ENCODE measurements at regions not wholly inside any gene's neighbourhood (a gene's known extent, or its start where the extent isn't known, plus 50 kb on each side); places are given as distances from the start of the nearest gene placed in this dataset.

DNA sequence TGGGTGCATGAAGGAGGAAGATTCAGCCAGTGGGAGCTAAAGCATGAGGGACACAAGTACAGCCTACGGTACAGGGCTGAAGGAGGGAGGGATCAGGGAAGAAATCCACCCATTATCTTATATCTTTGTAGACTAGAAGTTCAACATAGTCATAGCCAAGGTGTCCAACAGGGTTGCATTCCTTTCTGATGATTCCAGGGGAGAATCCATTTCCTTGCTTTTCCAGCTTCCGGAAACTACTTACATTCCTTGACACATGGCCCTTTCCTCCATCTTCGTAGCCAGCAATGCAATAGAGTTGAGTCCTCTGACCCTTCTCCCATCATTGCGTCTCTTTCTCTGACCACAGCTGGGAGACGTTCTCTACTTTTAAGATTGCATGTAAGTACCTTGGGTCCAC, 471.0 kb upstream of the SEMA6D start:
- TF ChIP-seq, protein P1, sequence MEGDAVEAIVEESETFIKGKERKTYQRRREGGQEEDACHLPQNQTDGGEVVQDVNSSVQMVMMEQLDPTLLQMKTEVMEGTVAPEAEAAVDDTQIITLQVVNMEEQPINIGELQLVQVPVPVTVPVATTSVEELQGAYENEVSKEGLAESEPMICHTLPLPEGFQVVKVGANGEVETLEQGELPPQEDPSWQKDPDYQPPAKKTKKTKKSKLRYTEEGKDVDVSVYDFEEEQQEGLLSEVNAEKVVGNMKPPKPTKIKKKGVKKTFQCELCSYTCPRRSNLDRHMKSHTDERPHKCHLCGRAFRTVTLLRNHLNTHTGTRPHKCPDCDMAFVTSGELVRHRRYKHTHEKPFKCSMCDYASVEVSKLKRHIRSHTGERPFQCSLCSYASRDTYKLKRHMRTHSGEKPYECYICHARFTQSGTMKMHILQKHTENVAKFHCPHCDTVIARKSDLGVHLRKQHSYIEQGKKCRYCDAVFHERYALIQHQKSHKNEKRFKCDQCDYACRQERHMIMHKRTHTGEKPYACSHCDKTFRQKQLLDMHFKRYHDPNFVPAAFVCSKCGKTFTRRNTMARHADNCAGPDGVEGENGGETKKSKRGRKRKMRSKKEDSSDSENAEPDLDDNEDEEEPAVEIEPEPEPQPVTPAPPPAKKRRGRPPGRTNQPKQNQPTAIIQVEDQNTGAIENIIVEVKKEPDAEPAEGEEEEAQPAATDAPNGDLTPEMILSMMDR (IDR thresholded peaks at IDR 0.05; ENCODE audit: borderline replicate concordance, extremely low read depth, insufficient read depth): no peak
- Histone ChIP-seq H3K4me3 (ENCODE audit: low read length in 3 of 3) (no peak overlapping the region), H3K36me3 (ENCODE audit: control insufficient read depth in 2 of 3, insufficient read depth in 3 of 3, low read length in 3 of 3) (no peaks in the 10 kb centered on the region), H3K27me3 (ENCODE audit: control insufficient read depth, insufficient read depth, low read length) (no peaks in the 10 kb centered on the region), H3K4me1 (ENCODE audit: control insufficient read depth in 2 of 3, insufficient read depth in 2 of 3, low read depth in 1 of 3, low read length in 3 of 3) (no peaks in the 10 kb centered on the region), H3K9ac (ENCODE audit: low read length in 3 of 3) (no peak overlapping the region), H3K9me3 (ENCODE audit: control insufficient read depth in 2 of 3, insufficient read depth in 1 of 3, low read length in 3 of 3) (no peaks in the 10 kb centered on the region), H3K27ac (ENCODE audit: low read depth in 2 of 2, low read length in 2 of 2) (no peak overlapping the region)
- intact Hi-C loops (cut with DNase I): no loop called here
- no peak for DNase-seq
- FAIRE-seq: no peak

DNA sequence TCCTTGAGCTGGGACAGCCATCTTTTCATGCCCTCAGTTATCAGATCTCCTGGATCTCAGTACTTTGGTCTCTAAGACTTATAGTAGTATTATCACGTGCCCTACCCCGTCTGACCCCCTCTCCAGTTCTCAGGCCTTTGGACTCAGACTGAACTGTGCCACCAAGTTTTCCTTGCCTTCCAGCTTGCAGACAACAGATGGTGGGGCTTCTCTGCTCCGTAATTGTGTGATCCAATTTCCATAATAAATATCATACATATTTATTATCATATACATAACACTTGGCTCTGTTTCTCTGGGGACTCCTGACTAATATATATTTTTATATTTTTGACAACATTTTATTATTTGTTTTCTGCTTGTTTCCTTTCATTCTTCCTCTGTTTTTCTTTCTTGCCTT, 458.8 kb upstream of the SEMA6D start:
- Histone ChIP-seq H3K27me3 (ENCODE audit: control insufficient read depth, insufficient read depth, low read length) (no peaks in the 10 kb centered on the region), H3K36me3 (ENCODE audit: control insufficient read depth in 2 of 3, insufficient read depth in 3 of 3, low read length in 3 of 3) (no peaks in the 10 kb centered on the region), H3K9ac (ENCODE audit: low read length in 3 of 3) (no peak overlapping the region), H3K4me1 (ENCODE audit: control insufficient read depth in 2 of 3, insufficient read depth in 2 of 3, low read depth in 1 of 3, low read length in 3 of 3) (no peaks in the 10 kb centered on the region), H3K4me3 (ENCODE audit: low read length in 3 of 3) (no peak overlapping the region), H3K27ac (ENCODE audit: low read depth in 2 of 2, low read length in 2 of 2) (no peak overlapping the region), H3K9me3 (ENCODE audit: control insufficient read depth in 2 of 3, insufficient read depth in 1 of 3, low read length in 3 of 3) (peaks cover 0 to 3% (median 0%) of the 10 kb centered on the region in 3 donors)
- FAIRE-seq (no peak), DNase-seq (no peak)
- intact Hi-C loops (cut with DNase I): no loop called here
- TF ChIP-seq, protein P1 (IDR thresholded peaks at IDR 0.05; ENCODE audit: borderline replicate concordance, extremely low read depth, insufficient read depth): no peak

DNA sequence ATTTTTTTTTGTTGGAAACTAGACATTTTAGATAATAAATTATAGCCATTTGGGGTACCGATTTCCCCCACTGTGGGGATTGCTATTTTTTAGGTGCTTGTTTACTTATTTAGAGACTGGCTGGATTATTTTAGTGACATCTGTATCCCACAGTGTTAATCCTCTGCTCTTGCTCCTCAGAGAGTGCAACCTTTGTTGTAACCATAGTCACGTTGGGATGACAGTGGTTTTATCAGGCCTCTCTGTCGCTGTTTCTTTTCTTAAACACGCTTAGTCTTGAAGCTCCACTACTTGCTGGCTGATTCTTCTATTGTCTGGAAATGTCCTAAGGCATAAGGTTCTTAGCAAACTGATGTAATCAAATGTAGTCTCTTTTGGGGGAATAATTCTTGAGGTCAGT, 451.6 kb upstream of the SEMA6D start:
- TF ChIP-seq, protein P1 (IDR thresholded peaks at IDR 0.05; ENCODE audit: borderline replicate concordance, extremely low read depth, insufficient read depth): no peak

DNA sequence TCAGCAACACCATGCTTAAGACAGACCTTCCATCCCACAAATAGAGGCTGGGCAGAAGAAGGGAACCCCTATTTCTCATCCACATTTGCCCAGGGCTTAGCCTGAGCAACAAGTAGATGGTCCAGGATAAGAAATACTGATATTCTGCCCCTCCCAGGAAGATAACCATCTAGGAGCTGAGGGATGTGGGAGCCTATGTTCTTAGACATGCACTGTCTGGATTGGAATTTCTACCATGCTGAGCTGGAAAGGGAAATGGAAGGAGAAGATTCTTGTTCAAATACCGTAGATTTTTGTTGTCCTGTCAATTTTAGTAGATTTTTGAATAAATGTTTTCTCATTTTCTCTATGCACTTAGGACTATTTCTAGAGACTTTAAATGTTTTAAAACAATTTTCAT, 450.7 kb upstream of the SEMA6D start:
- Histone ChIP-seq H3K4me3 (ENCODE audit: low read length in 3 of 3) (no peak overlapping the region), H3K27ac (ENCODE audit: low read depth in 2 of 2, low read length in 2 of 2) (no peak overlapping the region), H3K4me1 (ENCODE audit: control insufficient read depth in 2 of 3, insufficient read depth in 2 of 3, low read depth in 1 of 3, low read length in 3 of 3) (no peaks in the 10 kb centered on the region), H3K36me3 (ENCODE audit: control insufficient read depth in 2 of 3, insufficient read depth in 3 of 3, low read length in 3 of 3) (no peaks in the 10 kb centered on the region), H3K9me3 (ENCODE audit: control insufficient read depth in 2 of 3, insufficient read depth in 1 of 3, low read length in 3 of 3) (no peaks in the 10 kb centered on the region), H3K9ac (ENCODE audit: low read length in 3 of 3) (no peak overlapping the region), H3K27me3 (ENCODE audit: control insufficient read depth, insufficient read depth, low read length) (no peaks in the 10 kb centered on the region)
- DNase-seq (no peak), FAIRE-seq (no peak)
- intact Hi-C loops (cut with DNase I): no loop called here
- TF ChIP-seq, protein P1 (IDR thresholded peaks at IDR 0.05; ENCODE audit: borderline replicate concordance, extremely low read depth, insufficient read depth): no peak

More for the DNA sequence above, 451.6 kb upstream of the SEMA6D start:
- no peak for FAIRE-seq
- intact Hi-C loops (cut with DNase I): no loop called here
- Histone ChIP-seq H3K27me3 (ENCODE audit: control insufficient read depth, insufficient read depth, low read length) (no peaks in the 10 kb centered on the region), H3K4me3 (ENCODE audit: low read length in 3 of 3) (no peak overlapping the region), H3K4me1 (ENCODE audit: control insufficient read depth in 2 of 3, insufficient read depth in 2 of 3, low read depth in 1 of 3, low read length in 3 of 3) (no peaks in the 10 kb centered on the region), H3K36me3 (ENCODE audit: control insufficient read depth in 2 of 3, insufficient read depth in 3 of 3, low read length in 3 of 3) (no peaks in the 10 kb centered on the region), H3K9me3 (ENCODE audit: control insufficient read depth in 2 of 3, insufficient read depth in 1 of 3, low read length in 3 of 3) (no peaks in the 10 kb centered on the region), H3K9ac (ENCODE audit: low read length in 3 of 3) (no peak overlapping the region), H3K27ac (ENCODE audit: low read depth in 2 of 2, low read length in 2 of 2) (no peak overlapping the region)
- DNase-seq: no peak
